AG04450 (cell line): ENCODE measurements at regions not wholly inside any gene's neighbourhood (a gene's known extent, or its start where the extent isn't known, plus 50 kb on each side); places are given as distances from the start of the nearest gene placed in this dataset.

Source experiments
- CTCF ChIA-PET: fragments of 300-600, 350-600 bp; formaldehyde crosslinking; extraction: SDS; loops from one replicate; lab custom pipeline; 2022; ENCODE audit warnings: antibody characterized with exemption, inconsistent platforms; lab: Charles Lee
- POLR2A ChIA-PET: fragments of 350-600 bp; formaldehyde crosslinking; extraction: SDS; loops from one replicate; lab custom pipeline; 2021; ENCODE audit warnings: antibody characterized with exemption, inconsistent platforms; lab: Yijun Ruan, JAX
- DNase-seq: peaks from one replicate; pipeline ENCODE4 v3.0.0-alpha.2; 2011; ENCODE audit warnings: low read depth, low spot score
- H3K27ac ChIP-seq: one replicate; pipeline ENCODE4 v1.5.1; 2012; ENCODE audit warnings: low read depth, low read length, control low read depth
- H3K27me3 ChIP-seq: one replicate; pipeline ENCODE4 v1.6.0; 2012; ENCODE audit warnings: low read length; ENCODE audit not compliant: control insufficient read depth, insufficient read depth
- H3K4me3 ChIP-seq: 2 replicates; pipeline ENCODE4 v1.5.1; 2011; ENCODE audit warnings: mild to moderate bottlenecking, low read depth, low read length, control low read depth
- H3K9me3 ChIP-seq: 2 replicates; pipeline ENCODE4 v1.5.1; 2012; ENCODE audit warnings: low read length; ENCODE audit not compliant: control insufficient read depth, insufficient read depth
- TF ChIP-seq, protein P1 (sequence below): IDR thresholded peaks from 2 replicates; pipeline ENCODE4 v1.5.1; 2011; ENCODE audit warnings: low read depth, low read length, control low read depth, inconsistent platforms

DNA sequence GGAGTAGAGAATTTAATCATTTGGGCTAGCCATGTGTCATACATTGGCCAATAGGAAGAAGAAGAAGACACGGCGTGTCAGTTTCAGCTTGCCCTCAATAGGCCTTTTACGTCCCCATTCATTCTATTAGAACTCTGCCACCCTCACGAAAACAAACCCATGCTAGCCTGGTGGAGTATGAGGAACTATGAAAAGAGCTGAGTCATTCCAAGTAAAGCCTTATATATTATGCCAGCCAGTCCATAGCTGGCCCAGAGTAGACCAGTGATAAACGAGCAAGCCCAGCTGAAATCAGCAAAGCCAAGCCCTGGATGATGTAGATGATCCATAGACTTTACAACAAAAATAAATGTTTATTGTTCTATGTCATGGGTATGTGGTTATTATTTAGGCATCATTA, 895.1 kb downstream of the TLE1 start:
- CTCF ChIA-PET = no interaction called here
- Histone ChIP-seq H3K27me3 (no peaks in the 10 kb centered on the region), H3K27ac (no peak overlapping the region), H3K9me3 (no peaks in the 10 kb centered on the region), H3K4me3 (no peak overlapping the region)
- TF ChIP-seq, protein P1, sequence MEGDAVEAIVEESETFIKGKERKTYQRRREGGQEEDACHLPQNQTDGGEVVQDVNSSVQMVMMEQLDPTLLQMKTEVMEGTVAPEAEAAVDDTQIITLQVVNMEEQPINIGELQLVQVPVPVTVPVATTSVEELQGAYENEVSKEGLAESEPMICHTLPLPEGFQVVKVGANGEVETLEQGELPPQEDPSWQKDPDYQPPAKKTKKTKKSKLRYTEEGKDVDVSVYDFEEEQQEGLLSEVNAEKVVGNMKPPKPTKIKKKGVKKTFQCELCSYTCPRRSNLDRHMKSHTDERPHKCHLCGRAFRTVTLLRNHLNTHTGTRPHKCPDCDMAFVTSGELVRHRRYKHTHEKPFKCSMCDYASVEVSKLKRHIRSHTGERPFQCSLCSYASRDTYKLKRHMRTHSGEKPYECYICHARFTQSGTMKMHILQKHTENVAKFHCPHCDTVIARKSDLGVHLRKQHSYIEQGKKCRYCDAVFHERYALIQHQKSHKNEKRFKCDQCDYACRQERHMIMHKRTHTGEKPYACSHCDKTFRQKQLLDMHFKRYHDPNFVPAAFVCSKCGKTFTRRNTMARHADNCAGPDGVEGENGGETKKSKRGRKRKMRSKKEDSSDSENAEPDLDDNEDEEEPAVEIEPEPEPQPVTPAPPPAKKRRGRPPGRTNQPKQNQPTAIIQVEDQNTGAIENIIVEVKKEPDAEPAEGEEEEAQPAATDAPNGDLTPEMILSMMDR = no peak
- POLR2A ChIA-PET = no interaction called here
- DNase-seq = no peak

DNA sequence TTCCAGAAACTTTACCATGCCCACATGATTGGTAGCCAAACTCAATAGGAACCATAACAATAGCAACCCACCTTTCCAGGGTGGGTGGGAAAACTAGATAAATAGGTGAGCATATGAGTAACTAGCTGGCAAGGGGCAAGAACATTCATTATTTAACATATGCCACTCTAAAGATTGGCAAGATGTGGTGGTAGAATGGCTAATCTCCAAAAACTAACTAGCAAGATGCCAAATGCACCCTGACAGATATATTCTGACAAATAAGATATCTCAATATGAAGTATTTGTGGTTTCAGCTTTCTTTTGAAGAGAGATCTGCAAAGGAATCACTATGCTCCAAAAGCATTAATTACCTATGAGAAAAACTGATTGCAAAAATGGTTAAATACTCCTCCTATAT, 895.6 kb downstream of the TLE1 start:
- CTCF ChIA-PET = no interaction called here
- no peak overlapping the region for H3K4me3 ChIP-seq
- TF ChIP-seq, protein P1 = no peak
- no peaks in the 10 kb centered on the region for H3K9me3 ChIP-seq
- no peak for DNase-seq
- POLR2A ChIA-PET = no interaction called here
- H3K27me3 ChIP-seq = no peaks in the 10 kb centered on the region
- no peak overlapping the region for H3K27ac ChIP-seq

DNA sequence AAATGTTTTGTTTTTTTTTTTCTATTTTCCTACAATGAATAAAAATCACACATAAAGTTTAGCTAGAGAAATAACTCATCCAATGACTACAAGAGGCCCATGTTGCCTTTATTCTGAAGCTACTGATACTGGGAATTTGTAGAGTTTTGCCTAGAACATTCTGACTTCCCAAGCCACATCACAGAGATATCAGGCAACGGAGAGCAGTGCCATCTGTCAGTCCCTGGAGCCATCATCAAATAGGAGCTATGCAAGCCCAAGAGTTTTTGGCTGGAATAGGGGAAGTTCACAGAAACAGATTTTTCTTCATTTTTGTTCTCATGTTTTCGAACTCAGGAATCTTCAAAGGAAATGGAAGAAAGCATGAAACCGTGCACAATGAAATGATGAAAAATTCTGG, 896.6 kb downstream of the TLE1 start:
- ChIA-PET CTCF (no interaction called here), POLR2A (no interaction called here)
- no peak overlapping the region for H3K4me3 ChIP-seq
- H3K9me3 ChIP-seq = no peaks in the 10 kb centered on the region; the same call in 1 of the 2 replicates
- H3K27me3 ChIP-seq = no peaks in the 10 kb centered on the region
- no peak for DNase-seq
- TF ChIP-seq, protein P1 = no peak
- H3K27ac ChIP-seq = no peak overlapping the region

DNA sequence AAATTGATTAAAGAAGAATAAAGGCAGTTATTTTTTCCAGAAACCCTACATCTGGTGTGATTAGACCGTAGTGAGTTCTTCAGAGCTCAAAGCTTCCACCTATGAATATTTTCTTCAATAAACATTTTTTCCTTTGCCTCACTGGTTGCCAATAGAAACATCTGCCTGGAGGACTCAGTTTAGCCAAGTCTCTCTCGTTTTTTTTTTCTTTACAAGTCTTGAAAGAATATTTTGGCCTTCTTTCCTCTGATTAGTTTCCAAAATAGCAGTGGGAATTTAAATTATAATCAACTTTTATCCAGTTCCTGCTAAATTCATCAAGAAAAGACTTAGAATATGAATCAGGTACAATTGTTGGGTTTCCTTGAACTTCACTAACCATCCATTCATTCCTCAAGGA, 897.5 kb downstream of the TLE1 start:
- Histone ChIP-seq H3K27me3 (no peaks in the 10 kb centered on the region), H3K27ac (no peak overlapping the region), H3K4me3 (no peak overlapping the region), H3K9me3 (no peaks in the 10 kb centered on the region; the same call in 1 of the 2 replicates)
- ChIA-PET CTCF (no interaction called here), POLR2A (no interaction called here)
- no peak for DNase-seq
- TF ChIP-seq, protein P1 = no peak

DNA sequence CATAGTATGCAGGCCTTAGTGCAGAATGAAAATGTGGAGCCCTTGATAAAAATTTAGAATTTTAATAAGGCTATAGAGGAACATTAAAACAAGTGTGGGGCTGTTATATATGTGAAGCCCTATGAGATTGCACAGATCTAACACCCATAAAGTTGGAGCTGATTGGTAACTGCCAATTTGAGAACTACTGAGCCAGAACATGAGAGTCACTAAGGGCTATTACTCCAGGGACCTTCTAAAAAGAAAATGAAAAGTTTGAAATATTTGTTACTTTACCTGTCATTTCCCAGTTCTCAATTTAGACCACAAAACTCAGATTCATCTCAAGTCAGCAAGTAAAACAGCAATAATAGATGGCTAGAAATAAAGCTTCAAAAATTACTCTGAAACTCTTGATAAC, 898.6 kb downstream of the TLE1 start:
- ChIA-PET POLR2A (no interaction called here), CTCF (no interaction called here)
- DNase-seq = no peak
- Histone ChIP-seq H3K27ac (no peak overlapping the region), H3K4me3 (no peak overlapping the region), H3K27me3 (no peaks in the 10 kb centered on the region), H3K9me3 (no peaks in the 10 kb centered on the region; the same call in 1 of the 2 replicates)
- TF ChIP-seq, protein P1 = no peak
